H1 (cell line): ENCODE measurements at regions not wholly inside any gene's neighbourhood (a gene's known extent, or its start where the extent isn't known, plus 50 kb on each side); places are given as distances from the start of the nearest gene placed in this dataset.

Experiments
- KDM5A ChIP-seq: fragments of 200-600 bp; IDR thresholded peaks from 2 replicates; pipeline ENCODE4 v1.7.1; 2012; ENCODE audit warnings: mild to moderate bottlenecking, low read length, inconsistent platforms, mixed read lengths
- RAD21 ChIP-seq, 2 experiments: IDR thresholded peaks in 1 of 2; conservative IDR thresholded peaks in 1 of 2; 2 replicates each; pipeline ENCODE4 v1.6.1; 2011; ENCODE audit warnings: low read depth in 2 of 2, low read length in 2 of 2, improper control_type of control experiment in 1 of 2, inconsistent platforms in 1 of 2, mild to moderate bottlenecking in 1 of 2, moderate library complexity in 1 of 2
- RXRA ChIP-seq: IDR thresholded peaks from 2 replicates; pipeline ENCODE4 v1.6.1; 2011; ENCODE audit warnings: low read depth, mild to moderate bottlenecking, low read length, moderate library complexity; ENCODE audit not compliant: insufficient read depth

- TF ChIP-seq RAD21 (IDR thresholded peaks at IDR 0.05 in 1 of 2, conservative IDR thresholded peaks at IDR 0.05 in 1 of 2; ENCODE audit: low read depth in 2 of 2, low read length in 2 of 2) (no peak), KDM5A (no peak), RXRA (no peak)
Measured at GRCh38 chr16:58855291-58855863, 121.3 kb upstream of the GOT2 start (continued).
